ENCODE measurements at regions not wholly inside any gene's neighbourhood (a gene's known extent, or its start where the extent isn't known, plus 50 kb on each side); places are given as distances from the start of the nearest gene placed in this dataset.
A peak's percentile ranks its signal among the peaks of the same experiment; 100 is the strongest.

DNA sequence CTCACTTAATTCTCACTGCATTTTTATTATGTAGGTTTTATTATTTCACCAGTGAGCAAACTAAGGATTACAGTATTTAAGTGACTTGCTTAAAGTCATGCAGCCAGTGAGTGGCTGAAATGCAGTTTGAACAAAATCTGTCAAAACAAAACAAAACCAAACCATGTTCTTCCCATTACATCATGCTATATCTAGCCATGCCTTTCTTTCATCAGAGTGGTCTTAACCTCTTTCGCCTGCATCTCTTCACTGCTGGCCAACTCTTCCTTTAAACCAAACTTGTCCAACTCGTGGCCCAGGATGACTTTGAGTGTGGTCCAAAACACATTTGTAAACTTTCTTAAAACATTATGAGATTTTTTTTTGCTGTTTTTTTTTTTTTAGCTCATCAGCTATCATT is 223.2 kb downstream of the PCDH7 start:
- no peak for DNase-seq

DNA sequence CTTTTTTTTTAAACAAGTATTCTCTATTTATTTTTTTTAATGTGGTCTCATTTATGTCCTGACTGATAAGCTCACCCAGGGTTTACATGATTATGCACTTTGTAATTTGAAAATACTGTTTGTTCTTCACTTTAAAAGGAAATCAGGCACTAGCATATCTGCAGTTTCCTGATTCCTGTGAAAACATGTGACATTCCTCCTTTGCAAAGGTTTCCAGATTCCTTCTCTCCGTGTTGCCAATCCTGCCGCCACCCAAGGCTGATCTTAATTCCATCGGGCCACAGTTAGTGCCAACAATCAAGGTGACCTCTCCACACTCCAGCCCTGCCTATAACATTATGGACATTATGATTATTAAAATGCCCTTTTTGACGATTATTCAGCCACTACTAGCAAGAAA is 225.4 kb downstream of the PCDH7 start:
- no peak for DNase-seq

DNA sequence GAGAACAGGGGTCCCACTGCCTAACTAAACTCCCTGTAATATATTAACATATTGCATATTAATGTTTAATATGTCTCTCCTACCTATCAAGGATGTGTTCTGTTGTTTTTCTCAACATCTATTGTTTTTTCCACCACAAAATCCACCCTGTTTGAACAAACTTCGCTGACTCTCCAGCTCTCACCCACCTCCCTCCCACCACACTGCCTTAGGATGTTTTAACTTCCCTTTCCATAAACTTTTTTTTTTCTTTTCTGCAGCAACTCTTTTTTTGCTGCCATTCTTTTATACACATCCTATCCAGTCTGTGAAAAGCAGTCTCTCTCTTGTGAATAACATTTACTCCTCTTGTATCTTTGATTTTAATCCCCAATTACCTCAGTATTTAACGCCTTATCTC is 226.1 kb downstream of the PCDH7 start:
- no peak for DNase-seq

DNA sequence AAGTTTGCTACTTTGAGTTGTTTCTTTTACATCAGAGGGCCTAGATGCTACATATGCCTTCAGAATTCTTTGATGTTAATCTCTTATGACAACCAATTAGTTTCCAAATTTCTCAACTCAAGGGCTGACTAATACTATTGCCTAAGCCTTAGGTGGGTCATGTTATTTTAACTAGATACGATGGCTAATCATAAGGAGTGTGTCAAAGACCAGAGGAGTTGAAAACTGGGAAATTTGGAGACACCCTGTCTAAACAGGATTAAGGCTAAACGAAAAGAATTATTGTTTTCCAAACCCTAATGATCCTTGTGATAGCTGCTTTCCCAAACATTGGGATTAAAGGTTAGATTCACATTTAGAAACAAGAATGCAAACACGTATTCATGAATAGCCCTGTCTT is 228.5 kb downstream of the PCDH7 start:
- no peak for DNase-seq

DNA sequence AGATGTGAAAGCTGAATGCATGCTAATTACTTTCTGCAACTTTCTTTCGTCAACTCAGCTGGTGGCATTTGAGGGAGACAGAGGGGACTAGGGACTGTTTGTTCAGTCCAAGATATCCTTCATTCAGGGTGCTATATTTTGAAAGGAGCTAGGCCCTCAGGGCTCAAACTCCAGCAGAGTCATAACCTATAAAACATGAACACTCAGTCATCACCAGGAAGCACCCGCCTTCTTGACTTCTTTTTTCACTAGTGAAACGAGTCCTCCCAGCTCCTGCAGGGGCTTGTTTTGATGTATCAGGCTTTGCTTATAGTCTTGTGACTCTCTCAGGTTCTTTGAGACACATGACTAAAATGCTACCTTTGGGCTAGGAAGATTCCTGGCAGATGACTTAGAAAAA is 230.6 kb downstream of the PCDH7 start:
- no peak for DNase-seq

DNA sequence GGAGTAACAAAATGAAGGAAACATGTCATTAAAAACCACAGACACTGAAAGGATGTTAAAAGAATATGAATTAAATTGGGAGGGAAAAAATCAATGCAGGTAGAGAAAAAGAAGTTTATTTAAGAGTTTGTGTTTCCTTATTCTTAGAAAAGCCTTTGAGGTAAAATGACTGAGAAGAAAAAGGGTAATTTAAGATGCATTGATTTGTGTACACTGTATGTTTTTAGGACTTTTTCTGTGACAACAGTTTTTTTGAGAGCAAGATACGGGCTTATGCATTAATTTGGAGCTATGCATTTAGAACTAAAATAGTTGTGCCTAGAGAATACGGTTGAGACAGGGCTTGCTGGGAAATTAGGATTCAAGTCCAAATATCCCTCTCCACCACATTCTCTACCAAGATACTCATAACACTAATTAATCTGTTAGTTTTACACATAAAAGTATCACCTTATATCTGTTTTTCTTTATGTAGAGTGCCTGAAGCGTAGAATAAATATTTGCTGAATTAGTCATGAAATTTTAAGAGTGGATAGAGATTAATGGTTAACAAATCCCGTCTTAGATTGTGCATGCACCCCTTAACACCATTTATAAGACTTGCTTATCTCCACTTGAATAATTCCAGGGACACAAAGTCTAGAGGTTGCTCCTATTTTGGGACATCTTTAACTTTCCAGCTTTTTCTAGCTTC is 232.5 kb downstream of the PCDH7 start:
- DNase-seq, result no peak

DNA sequence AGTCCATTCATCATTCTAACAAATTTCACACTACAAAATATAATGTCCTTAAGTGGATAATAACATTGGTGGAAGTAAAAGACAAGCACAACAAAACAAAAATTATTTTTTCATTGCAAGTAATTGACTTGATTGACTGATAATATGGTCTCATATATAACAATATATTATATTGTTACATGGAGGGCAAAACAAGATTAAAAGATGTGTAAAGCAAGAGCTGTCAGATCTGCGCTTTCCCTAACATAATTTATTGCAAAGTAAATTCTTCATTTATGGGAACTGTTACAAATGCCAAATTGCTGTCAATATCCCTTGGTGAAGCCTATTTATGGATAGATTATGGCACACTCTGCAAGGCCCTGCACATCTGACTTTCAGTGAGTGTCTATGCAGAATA is 233.6 kb downstream of the PCDH7 start:
- no peak for DNase-seq

DNA sequence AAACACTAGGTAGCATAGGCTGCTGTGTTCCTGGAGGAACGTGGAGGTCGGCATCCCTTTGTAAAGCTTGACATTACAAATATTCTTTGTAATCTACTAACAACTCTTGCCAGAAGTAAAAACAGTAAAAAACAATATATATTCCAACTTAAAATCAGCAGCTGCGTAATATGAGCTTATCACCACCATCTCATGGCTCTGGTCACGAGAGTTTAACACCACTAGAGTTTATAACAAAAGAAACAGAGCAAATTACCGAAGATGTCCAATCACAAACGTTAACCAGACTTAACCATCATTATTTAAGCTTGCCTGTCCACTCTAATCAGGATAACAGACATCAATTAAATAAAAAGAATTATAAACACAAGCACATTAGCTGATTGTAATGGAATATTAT is 236.7 kb downstream of the PCDH7 start:
- DNase-seq, result no peak

DNA sequence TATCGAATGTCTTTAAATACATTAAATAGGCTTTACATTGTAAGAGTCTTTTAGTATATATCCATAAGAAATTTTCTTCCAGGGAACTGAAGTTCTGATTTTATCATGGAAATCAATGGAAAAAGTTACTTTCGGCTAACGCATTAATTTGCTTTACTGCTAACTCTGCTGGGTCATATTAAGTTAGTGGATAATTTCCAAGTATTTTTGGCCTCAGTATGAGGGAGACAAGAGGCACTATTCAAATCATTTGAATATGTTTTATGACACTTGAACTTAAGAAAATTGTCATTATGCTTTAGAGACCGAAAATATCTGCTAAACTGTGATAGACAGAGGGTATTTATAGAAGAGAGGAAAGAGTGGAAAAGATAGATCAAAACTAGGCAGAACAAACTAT is 237.5 kb downstream of the PCDH7 start:
- DNase-seq, result no peak

DNA sequence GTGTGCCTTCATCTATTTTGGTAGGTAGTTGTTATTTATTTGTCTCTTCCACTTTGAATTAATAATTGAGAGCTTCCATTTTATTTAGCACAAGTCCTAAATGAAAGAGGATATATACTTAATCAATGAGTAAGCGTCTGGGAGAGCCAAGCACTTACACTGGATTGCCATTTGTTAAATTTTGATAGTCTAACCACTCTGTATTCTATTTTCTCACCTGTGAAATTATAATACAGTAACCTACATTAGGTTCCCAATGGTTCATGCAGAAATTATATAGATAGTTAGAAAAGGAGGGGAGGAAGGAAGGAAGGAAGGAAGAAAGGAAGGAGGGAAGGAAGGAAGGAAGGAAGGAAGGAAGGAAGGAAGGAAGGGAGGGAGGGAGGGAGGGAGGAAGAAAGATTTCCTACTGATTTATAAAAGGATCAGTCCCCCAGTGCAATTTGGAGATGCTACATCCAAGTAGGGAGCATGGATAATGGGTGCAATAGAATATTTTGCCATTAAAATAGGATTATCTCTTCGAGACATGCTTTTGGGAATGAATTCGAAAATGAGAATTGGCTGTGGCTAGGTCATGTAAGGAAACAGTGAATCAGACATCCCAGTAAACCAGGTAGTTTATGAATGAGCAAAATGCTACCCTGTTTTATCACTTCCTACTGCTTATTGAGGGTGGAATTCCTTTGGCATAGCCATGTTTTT is 239.8 kb downstream of the PCDH7 start:
- DNase-seq, result no peak

DNA sequence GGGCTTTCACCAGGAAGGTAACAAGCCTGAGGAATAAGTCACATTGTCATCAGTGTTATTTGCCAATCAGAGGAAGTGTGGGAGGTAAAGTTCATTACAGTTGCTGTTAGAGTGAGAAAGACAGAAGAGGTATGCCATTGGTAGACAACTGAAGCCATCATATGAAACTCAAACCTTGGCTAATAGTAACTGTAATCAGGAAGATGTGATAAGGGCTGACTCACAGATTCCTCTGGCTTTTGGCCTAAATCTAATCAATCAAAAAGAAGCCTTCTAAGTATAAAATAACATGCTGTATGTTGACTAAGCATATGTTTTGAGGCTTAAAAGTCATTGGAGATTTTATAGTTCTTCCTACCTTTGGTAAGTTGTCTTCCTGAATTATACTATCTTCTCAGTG is 242.8 kb downstream of the PCDH7 start:
- DNase-seq, result peak; percentile 35

DNA sequence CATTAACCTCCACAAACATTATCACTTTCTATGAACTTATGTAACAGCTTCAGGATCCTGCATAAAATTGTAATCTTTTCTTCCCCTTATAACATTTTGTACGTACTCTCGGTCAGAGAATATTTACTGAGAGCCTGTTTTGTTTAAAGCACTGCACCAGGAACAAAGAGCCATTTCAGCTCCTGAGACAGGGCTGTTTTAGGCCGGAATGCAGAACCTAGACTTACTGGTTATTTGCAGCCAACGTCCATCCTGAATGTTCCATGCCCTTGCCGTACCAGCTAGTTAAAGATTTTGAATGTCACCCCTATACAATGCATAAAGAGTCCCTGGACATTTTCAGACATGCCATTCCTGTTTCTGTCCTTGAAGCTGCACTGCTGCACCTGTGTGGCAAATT is 248.8 kb downstream of the PCDH7 start:
- DNase-seq, result no peak

DNA sequence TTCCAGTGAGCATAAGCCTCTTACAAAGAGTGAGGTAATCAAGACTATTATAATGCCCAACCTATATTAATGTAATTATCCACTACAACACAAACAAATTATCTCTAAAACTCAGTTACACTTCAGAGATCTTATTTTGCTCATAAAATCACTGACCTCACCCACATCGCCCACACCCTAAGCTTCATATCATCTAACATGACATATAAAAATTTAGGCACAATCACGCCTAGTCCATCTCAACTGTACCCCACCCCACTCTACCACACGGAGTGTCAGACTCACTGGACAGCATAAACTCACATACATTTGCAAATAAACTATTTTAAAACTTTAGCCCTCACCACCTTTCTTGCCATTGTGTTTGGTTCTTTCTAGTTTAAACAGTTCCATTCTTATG is 252.4 kb downstream of the PCDH7 start:
- DNase-seq, result no peak

DNA sequence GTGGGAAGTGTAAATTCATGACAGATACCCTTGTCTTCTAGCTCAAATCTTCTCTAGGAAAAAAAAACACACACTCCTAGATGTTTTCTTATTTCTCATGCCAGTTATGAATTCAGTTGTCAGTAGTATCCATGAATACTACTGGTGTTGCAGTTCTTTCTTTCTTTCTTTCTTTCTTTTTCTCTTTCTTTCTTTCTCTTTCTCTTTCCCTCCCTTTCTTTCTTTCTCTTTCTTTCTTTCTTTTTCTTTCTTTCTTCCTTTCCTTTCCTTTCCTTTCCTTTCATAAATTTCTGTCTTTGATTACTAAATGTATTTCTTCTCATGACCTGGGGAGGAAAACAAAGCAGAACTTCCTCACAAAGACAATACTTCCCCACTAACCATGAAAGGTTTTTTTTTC is 253.8 kb downstream of the PCDH7 start:
- no peak for DNase-seq

DNA sequence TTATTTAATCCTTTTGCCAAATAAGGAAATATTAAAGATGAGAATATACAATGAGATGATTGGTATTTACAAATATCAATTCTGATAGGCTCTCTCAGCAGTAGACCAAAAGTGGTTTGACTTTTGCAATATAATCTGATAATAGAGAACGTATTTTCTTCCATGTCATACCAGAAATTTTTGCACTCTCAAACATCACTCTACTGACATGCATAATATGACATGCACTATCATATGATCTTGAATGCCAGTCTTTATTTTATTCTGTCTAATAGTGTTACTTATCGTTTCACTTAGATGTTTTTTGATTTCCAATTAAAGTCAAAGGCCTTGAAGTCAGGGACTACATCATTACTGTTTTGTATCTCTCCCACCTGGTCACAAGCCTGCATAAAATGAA is 259.2 kb downstream of the PCDH7 start:
- DNase-seq, result no peak

DNA sequence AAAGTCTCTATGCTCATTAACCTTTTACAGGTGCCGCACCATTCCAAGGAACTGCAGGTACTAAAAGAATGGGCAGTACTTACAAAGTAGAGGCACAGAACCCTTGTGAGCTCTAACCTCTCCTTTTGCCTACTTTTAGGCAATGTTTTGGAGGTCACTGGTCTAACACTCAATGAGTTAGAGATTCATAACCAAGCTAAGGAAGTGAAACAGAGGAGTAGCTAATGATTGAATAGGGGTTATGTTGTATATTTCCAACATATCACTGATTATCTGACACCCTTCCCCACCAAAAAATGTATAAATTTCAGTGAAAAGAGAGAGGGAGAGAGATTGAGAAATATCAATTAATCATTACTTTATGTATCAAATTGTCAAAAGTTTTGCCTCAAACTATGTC is 269.3 kb downstream of the PCDH7 start:
- DNase-seq, result no peak

DNA sequence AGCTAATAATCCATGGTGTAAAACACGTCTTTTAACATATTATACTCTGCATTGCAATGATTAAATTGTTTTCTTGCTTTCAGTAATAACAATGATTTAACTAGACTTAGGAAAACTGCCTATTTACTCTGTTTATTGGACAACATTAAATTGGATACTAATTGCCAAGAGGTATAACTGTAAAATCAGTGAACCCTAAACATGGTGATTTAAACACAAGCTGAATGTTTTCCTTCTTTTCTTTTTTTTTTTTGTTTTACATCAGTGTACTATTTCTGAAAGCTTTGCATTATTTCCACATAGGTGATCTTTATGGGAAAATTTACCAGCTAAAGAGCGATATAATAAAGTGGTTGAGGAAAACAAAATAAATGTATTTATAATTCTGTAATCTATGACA is 276.7 kb downstream of the PCDH7 start:
- DNase-seq, result no peak

DNA sequence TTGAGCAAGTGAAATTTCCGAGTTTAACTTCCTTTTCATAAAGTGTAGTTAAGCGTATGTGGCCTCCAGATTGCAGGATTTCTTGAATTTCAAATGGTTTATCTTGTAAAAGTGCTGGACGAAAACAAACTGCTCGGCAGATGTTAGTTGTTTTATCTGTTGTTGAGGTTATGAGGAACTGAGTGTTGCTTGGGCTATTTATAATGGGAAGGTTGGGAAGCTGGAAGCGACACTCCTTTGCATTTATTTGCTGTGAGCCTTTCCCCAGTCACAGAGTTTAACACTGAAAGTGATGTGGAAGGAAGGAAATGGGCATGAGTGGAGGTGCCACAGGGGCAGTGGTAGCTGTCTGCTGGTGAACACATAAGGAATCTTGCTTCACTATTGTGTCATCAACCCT is 284.9 kb downstream of the PCDH7 start:
- peak; percentile 75 for DNase-seq

DNA sequence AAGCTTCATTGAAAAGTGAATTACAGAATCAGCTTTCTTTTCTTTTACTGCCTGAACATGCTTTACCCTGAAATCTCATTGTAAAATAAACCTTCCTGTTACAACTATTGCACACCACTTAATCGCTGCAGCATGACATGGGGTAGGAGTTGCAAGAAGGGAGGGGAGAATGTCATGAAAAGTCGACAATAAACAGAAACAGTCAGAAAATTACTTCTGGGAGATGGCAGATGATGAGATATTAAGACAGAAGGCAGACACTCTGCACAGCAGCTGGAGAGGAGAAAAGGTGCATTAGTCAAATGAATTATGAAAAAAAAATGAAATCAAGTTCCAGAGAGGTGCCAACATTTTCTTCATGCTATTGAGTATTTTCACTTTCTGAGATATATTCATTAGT is 287.7 kb downstream of the PCDH7 start:
- DNase-seq, result no peak

DNA sequence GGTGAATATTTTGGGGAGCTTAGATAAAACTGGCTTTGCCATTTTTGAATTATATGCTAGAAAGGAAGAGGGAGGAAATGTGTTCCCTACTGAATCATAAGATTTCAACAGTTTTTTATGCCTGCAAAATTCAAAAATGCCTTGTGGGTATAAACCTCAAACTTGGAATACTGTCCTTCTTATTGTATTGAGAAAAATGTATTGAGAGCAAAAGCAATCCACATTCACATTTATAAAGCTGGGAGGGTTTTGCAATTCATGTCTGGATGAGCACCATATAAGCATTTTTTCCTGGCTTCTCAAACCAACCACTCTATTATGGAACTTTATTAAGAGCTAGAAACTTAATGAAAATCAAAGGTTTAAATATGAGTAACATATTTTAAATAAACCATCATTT is 289.8 kb downstream of the PCDH7 start:
- no peak for DNase-seq

DNA sequence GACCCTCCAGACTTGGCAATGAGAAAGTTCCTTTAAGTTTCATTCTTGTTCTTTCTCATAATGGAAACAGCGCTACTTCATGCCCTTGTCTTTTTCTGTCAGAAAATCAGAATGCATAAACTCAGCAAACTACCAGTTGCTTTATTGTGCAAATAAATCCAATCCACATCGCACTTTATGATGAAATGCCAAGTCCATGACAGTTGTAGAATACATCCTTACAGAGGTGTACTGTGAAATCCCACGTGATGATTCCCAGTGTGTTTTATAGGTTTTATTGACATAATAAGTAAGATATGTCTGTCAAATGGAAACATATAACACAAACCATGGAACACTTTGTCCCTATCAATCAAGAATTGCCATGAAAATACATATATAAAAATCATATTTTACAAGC is 295.0 kb downstream of the PCDH7 start:
- no peak for DNase-seq

DNA sequence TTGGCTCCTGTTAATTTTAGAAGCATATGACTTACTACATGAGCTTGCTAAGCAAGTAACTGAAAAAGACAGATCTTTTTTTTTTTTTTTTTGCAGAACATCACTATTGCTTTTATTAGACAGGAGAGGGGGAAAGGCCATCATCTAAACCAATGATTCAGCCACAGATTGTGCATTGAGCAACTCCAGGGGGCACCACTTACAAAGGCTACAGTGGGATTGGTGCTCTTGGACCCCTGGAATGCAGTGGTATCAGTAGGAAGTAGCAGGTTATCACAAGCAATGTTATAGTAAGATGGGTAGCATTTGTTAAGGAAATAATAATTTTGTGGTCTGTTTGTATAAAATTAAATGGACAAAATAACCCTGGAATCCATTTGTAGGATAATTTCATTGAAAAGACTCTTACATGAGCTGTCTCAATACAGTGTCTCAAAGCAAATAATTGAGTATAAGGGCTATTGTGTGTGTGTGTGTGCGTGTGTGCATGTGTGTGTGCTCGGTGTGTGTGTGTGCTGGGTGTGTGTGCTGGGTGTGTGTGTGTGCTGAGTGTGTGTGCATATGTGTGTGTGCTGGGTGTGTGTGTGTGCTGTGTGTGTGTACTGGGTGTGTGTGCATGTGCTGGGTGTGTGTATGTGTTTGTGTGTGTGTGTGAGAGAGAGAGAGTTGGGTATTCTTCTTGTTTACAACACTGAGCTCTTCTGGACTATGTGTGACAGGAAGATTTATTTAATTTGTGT is 296.3 kb downstream of the PCDH7 start:
- DNase-seq, result no peak

DNA sequence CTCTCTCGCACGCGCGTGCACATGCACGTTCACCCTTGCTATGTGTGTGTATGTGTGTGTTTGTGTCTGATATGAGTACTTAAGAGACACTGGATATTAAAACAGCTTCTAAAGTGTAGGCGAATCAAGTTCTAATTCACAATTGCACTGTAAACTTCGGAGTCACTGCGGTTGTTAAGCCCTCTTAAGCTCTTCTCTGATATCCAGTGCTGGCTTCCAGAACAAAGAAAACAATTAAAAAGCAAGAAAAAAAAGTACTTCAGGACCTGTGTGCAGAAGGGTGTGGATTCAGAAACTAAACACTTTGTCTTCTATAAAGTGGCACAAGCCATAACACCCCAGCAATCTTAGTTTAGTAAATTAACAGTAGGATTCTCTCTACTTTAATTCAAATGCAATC is 300.2 kb downstream of the PCDH7 start:
- no peak for DNase-seq

DNA sequence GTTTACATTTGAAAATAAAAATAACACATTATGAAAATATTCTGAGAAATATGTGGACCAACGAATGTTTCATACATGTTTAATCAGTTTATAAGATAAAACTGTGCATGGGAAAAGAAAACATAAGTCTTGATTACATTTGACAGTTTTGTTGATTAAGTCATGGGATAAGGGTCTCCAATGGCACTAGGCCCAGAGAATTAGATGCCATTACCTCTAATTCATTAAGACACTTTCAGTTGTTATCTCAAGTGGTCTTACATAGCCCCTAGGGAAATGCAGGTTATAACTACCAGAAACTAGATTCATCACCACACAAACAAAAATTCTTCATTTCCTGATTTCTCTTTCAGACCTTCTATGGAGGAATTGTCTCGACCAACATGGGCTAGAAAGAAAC is 300.8 kb downstream of the PCDH7 start:
- DNase-seq, result no peak

All from OCI-M1 (cell line).